GM08714 (cell line): ENCODE measurements at regions not wholly inside any gene's neighbourhood (a gene's known extent, or its start where the extent isn't known, plus 50 kb on each side); places are given as distances from the start of the nearest gene placed in this dataset.

Experiments
- H3K4me3 ChIP-seq: fragments of 200-500 bp; sonication (Bioruptor generic); 2 replicates; pipeline ENCODE4 v1.5.1; 2014; ENCODE audit warnings: mild to moderate bottlenecking, low read length, inconsistent platforms
- ZNF274 ChIP-seq: IDR thresholded peaks from 2 replicates; pipeline ENCODE4 v1.6.1; 2012; ENCODE audit warnings: mild to moderate bottlenecking, low read depth, low read length

GRCh38 chr1:193356249-193356648 lies 169.8 kb upstream of the B3GALT2 start:
- no peak overlapping the region for H3K4me3 ChIP-seq
- no peak for TF ChIP-seq ZNF274

DNA sequence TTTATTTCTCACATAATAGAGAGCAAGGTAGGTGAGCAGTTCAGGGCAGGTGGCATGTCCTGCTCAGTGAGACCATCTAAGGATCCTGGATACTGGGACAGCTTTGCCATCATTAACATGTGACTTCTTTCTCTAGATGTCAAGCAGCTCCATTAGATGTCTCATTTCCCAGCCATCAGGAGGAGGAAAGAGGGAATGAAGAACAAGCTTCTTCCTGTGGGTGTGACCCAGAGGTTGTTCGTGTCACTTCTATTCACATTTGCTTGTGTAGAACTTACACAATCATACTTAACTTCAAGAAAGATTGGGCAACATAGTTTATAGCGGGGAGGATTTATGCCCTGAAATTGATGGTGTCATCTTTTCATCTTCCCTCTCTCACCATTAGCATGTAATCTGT lies 169.2 kb upstream of the B3GALT2 start:
- no peak for TF ChIP-seq ZNF274
- H3K4me3 ChIP-seq = no peak overlapping the region

- no peak overlapping the region for H3K4me3 ChIP-seq
- TF ChIP-seq ZNF274 = no peak
These were observed 168.8 kb upstream of the B3GALT2 start for GRCh38 chr1:193355178-193355577.

GRCh38 chr1:193348769-193349535 lies 162.5 kb upstream of the B3GALT2 start:
- TF ChIP-seq ZNF274 = no peak
- no peak overlapping the region for H3K4me3 ChIP-seq

DNA sequence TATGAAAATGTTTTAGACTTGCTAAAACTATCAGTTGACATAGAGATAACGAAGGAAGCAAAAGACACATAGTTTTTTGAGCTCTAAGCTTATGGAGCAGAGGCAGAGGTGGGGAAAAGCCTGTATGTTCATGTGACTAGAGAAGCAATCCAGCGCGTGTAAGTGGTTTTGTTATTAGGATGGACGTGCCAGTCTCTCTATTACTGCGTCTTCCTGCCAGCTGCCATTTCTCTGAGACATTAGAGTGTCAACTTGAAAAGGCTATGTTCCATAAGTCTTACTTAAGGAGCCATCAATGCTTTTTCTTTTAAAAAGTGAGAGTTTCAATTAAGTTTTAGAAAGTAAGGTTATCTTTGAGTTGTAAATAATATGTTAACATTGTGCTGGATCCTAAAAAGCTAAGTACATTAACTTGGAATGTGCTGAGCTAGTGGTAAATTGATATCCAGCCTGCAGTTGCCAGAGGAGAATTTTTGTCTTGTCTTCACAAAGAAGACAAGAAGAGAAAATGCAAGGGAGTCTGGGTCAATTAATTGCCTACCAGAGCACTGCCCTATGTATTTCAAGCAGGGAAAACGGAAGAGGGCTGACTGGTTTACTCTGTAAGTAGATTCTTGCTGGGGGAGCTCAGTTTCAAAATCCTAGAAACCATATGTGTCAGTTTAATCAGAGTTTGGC lies 161.8 kb upstream of the B3GALT2 start:
- TF ChIP-seq ZNF274 = no peak
- no peak overlapping the region for H3K4me3 ChIP-seq

DNA sequence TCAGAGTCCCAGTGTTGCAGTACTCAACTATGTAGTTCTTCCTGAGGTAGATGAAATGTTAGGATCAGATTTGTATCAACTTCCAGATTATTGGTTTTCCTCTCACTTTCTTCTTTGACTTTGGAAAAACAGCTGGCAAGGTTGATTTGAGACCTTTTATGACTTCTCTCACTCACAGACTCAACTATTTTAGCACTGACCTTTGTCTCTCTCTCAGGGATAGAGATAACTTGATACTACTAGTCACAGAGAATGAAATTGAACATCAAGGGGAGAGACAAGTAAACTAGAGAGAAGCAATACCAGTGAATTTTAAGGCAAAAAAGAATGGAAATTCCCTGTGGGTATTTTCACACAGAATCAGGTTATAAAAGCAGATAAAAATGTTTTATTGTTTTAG lies 159.7 kb upstream of the B3GALT2 start:
- TF ChIP-seq ZNF274 = no peak
- H3K4me3 ChIP-seq = no peak overlapping the region

DNA sequence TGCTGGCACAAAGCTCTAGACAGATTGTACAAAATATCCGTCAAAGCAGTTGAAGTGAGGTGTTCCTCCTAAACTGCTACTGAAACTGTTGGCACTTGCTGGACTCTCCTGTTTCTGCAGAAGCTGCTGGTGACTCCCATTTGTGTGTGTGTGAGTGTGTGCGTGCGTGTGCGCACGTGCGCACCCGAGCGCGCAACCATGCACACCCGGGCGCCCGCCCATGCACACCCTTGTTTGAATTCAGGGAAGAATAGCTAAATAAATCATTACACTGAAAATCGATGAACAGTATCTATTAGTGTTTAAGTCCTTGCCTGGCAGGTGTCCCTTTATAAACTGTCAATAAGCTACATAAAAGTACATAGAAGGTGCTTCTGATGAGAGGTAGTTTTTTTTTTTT lies 156.4 kb upstream of the B3GALT2 start:
- no peak for TF ChIP-seq ZNF274

GRCh38 chr1:193340331-193340730 lies 153.9 kb upstream of the B3GALT2 start:
- TF ChIP-seq ZNF274 = no peak
- H3K4me3 ChIP-seq = no peak overlapping the region

More for the DNA sequence above, 156.4 kb upstream of the B3GALT2 start:
- no peak overlapping the region for H3K4me3 ChIP-seq

DNA sequence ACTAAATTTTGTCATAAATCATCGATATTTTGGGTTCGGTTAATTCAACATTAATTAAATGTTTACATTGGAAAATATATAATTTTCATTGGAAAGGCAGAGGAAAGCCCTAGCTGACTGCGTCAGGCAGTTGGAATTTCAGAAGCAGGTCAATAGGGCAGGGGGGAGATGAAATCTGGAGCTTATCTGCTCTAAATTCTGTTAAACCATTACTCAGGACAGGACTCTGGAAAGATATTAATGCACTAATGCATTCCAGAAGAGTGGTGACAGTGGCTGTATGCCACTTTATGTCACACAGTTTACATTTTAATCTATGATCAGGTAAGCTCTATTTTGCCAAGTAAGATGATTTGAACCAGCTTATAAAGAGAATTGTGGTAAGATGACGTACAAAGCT lies 153.0 kb upstream of the B3GALT2 start:
- no peak for TF ChIP-seq ZNF274
- H3K4me3 ChIP-seq = no peak overlapping the region

- H3K4me3 ChIP-seq = no peak overlapping the region
- TF ChIP-seq ZNF274 = no peak
These were observed 151.8 kb upstream of the B3GALT2 start for GRCh38 chr1:193338194-193338593.

DNA sequence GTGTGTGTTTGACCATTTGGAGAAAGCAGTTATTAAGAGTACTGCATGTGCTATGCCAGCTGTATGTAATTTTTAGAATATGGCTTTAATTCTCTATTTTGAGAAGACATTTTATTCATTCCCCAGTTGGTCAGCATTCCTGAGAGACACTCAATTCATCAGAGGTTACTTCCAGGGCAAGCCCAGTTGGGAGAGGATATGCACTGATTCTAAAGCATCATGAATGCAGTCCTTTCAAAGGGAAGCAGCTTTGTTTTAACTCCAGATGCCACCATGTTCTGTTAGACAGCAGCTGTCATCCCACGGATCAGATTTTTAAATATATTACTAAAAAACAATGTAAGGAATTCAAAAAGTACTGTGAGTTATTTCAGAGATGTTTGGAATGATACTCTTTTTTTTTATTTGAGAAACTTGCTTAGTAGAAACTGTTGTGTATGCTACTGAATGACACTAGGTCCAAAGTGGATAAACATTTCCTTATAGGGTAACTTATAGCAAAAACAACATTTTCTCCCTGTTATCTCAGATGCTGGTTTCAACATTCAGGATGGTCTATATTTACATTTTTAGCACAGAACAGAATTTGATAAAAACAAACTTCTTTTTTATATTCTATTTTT lies 149.5 kb upstream of the B3GALT2 start:
- no peak for TF ChIP-seq ZNF274
- H3K4me3 ChIP-seq = no peak overlapping the region

DNA sequence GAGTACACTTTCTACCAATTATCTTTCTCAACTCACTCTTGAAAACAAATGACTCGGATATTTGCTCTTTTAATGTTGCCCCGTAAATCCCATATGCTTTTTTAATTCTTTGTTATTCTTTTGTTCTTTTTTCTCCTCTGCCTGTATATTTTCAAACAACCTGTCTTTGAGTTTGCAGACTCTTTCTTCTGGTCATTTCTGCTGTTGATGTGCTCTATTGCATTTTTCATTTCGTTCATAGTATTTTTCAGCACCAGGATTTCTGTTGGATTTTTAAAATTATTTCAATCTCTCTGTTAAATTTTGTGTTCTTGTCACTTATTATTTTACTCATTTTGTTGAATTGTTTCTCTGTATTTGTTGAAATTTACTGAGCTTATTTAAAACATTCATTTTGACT lies 146.8 kb upstream of the B3GALT2 start:
- TF ChIP-seq ZNF274 = no peak
- H3K4me3 ChIP-seq = no peak overlapping the region

- H3K4me3 ChIP-seq = no peak overlapping the region
- no peak for TF ChIP-seq ZNF274
These were observed 139.9 kb upstream of the B3GALT2 start for GRCh38 chr1:193326296-193326695.

DNA sequence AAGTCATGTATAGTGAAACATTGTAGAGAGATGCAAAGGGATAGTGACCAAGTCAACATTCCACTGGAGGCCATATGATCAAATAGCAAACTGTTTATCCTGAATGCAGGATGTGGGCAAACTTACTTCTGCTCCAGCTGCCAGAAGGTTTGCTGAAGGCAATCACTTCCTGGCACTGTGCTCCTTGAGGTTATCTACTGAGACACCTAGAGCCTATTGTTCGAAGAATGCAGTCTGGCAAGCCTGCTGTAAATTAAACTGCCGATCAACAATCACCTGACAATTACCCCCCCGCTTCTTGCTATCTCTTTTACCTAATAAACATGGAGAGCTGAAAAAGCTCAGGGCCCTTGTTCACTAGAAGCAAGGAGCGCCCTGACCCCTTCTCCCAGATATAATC lies 139.4 kb upstream of the B3GALT2 start:
- no peak overlapping the region for H3K4me3 ChIP-seq
- no peak for TF ChIP-seq ZNF274

DNA sequence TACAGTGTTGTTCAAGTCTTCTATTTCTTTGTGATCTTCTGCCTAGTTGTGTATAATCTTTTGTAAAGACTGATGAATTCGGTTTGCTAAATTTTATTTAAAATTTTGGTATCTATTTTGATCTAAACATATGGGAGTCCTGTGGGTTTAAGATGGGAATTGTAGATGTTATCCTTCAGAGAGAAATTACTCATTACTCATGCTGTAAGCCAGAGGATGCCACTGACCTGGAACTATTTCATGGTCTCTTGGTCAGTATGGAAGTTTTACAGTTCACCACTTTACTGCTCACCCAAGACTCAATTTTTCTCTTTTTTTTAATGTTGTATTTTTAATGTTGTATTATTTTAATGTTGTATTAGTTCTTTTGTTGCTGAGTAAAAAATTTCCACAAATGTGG lies 138.6 kb upstream of the B3GALT2 start:
- H3K4me3 ChIP-seq = no peak overlapping the region
- TF ChIP-seq ZNF274 = no peak
